Embryonic facial prominence (tissue), 1 donor: ENCODE measurements at regions not wholly inside any gene's neighbourhood (a gene's known extent, or its start where the extent isn't known, plus 50 kb on each side); places are given as distances from the start of the nearest gene placed in this dataset.
A peak's percentile ranks its signal among the peaks of the same experiment; 100 is the strongest.
"Not testable (repeated sequence)": the region's sequence is repeated elsewhere in the genome, so short reads cannot be mapped to it uniquely, and the experiment has no call there.

Experiments used
- DNase-seq: peaks from one replicate; pipeline ENCODE4 v3.0.0-alpha.2; 2016; ENCODE audit errors: extremely low spot score

DNA sequence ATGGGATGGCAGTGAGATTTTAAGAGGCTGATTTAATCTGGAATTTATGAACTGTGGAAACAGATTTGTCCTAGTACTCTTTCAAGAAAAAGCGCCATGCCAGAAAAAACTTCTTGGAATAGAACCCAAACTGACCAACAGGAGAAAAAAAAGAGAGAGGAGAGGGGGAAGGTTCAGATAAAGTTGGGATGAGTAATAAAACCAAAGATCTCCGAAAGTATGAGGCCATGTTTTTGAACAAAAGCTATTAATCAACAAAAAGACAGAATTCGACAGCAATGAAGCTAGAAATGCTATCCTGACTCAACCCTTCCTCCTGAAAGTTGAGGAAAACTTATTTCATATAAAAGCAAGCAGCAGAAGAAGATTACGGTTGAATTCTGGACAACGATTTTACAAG lies 135.5 kb downstream of the CEMIP2 start:
- DNase-seq, result no peak

DNA sequence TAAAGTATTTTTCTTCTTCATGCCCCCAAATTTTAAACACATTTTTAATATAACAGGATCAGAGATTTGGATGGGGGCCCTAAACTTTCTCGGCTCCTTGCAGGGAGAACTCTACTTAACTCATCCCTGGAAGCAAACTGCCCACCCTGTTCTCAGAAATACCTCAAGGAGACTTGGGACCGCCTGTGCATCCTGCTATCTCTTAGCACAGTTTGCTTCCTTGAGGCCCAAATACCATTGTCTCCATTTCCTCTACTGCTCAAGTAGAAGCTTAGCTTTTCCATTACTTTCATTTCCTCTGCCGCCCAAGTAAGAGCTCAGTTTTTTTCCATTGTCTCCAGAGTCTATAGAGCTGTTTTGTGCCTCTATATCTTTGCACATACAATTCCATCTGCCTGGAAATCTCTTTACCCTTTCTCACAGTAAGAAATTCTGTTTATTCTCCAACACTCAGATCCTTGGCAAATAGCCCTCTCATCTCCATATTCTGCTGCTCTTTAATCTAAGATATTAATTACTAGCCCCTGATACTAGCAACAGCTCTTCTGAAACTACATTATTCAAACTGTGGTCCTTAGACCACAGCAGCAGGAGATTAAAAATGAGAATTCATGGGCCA lies 137.8 kb downstream of the CEMIP2 start:
- DNase-seq, result no peak

DNA sequence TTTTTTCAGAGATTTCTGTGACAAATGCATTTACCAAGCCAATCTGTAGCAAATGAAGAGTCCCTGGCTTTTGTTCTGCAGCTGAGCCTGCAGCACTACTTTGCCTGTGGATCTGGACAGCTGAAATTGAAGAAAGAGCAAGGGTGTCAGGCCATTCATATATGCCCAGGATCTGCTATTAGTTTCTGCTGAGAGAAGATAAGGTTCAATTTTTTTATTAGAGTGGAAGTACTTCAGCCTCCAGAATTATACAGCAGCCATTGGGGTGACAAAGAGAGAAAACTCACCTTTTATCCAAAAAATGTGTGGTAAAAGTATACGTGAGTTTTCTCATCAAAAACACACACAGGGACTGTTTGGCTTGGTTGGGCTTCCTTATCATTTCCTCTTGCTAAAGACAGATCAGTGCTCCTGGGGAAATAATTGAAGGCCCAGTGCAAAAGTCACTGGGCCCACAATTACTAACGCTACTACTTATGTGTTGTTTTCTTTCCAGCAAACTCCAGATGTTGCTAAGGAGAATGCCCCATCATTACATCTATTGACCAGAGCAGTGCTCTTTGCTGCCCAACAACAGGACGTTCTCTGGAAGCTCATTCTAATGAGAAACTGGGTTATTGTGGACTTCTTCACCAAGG lies 138.6 kb downstream of the CEMIP2 start:
- DNase-seq, result no peak

DNA sequence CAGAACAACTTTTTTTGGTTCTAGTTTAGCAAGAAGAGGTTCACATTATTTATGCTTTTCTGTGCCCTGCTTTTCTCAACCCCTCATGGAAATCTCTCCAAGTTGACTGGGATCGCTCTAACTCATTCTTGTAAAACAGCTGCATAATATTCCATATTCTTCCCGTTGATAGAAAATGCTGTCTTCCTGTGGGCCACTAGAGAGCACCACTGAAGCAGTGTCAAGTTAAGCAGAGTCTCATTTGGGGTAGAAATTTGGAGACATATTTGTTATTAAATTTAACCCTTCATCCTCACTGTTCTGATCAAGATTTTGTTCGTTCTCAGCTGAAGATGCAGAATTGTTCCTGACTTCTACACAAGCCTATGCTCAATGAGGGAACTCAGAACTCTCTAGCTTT lies 140.1 kb downstream of the CEMIP2 start:
- no peak for DNase-seq

DNA sequence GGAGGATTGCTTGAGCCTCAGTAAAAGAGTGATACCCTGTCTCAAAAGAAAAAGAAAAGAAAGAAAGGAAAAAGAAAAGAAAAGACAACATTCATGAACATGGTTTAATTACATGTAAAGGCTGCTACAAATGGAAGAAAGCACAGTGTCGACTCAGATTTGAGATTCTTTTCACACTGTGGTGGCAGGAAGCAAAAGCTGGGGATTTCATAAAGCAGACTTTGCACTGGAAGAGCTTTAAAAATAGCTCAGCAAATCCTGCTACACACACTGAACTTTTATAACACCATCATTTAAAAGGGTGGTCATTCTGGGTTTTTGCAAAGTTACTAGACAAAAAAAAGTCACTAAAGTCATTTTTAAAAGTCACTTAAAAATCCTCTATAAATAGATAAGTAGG lies 140.8 kb downstream of the CEMIP2 start:
- DNase-seq, result no peak

DNA sequence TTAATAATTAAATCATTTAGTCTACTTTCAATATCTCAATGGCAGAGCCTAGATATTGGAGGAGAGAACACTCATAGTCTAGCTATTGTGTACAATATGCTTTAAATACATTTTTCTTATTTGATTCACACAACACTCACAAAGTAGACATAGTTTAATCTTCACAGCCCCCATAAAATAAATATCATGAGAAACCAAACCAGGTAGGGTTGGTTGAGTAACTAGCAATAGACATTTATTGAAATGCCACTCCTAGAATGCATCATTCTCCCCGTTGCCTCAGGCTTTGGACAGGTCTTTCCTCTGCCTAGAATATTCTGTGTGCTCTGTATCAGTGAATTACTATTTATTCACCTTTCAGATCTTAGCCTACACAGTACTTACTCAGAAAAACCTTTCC lies 141.9 kb downstream of the CEMIP2 start:
- DNase-seq, result no peak

DNA sequence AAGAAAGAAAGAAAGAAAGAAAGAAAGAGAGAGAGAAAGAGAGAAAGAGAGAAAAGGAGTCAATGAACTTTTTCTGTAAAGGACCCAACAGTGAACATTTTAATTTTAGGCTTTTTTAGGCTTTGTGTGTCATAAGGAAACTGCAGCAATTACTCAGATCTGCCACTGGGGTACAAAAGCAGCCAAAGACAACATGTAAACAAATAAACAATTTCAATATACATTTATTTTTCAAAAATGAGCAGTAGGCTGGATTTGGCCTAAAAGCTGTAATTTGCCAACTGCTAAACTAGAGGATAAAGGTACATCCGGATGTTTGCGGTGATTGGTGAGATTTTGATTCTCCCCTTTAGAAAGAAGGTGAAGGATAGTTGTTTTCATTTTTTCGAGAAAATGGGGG lies 143.6 kb downstream of the CEMIP2 start:
- DNase-seq, result no peak

DNA sequence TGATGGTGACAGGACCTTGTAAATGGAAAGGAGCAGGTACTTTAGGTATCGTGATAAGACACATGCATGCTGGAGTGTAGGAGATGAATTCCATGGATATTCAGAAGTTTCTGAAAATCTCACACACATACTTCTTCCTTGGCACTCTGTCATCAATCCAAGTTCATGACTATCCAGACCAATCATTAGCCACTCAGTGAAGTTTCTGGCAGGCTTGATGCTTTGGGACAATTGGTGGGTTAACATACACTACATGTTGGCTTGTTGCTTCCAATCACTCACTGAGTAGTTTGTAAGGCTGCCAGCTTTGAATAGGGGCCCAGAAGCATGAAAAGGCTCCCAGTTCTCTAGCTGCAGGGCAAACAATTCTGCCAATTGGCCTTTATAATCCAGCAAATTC lies 147.6 kb downstream of the CEMIP2 start:
- no peak for DNase-seq

DNA sequence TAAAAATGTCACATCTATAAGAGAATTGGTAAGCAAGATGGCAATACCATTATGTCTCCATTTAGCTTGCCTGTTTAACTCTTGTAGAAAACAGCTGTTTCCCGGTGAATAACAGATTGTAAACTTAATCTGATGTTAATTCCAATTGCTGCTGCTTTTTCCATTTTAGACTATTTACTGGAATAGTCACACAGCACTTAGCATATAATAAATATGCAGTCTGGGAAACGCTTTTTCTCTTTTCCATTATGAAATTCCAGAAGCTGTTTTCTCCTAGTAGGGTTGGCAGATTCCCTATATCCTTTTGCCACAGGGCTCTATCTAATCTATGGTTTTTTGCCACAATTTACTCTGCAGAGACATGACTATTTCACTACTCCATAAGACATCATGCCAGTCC lies 148.0 kb downstream of the CEMIP2 start:
- DNase-seq, result no peak

DNA sequence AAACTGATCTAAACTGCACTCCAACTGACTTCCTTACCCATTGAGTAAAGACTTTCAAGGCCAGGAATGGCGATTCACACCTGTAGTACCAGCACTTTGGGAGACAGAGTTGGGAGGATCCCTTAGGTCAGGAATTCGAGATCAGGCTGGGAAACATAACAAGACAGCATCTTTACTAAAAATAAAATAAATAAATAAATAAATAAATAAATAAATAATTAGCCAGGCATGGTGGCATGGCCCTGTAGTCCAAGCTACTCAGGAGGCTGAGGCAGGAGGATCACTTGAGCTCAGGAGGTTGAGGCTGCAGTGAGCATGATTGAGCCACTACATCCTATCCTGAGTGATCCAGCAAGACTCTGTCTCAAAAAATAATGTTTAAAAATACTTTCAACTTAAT lies 148.4 kb downstream of the CEMIP2 start:
- DNase-seq, result no peak

DNA sequence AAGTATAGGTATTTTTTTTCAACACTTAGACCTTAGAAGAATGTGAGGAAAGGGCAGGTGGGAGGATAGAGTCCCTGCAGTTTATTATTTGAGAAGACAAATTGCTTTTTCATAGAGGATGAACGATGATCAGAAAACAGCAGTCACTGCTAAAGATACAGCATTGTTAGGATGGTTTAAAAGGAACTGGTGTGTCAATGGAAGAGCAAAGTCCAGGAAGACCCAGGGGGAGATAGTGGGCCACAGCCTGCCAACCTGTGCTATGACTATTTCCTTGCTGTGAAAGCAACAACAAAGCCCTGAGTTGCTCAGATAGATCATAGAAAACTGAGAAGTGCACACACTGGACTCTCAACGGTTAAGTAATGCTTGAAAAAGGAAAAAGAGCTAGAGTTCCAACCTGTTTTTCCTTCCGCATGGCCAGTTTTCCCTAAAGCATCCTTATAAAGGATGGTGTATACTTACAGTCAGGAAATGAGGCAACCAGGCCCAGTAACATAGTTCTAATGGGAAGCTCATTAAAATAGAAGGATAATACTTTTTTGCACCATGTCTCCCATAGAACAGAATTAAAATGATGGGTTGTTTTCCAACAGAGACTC lies 153.8 kb downstream of the CEMIP2 start:
- DNase-seq, result no peak

DNA sequence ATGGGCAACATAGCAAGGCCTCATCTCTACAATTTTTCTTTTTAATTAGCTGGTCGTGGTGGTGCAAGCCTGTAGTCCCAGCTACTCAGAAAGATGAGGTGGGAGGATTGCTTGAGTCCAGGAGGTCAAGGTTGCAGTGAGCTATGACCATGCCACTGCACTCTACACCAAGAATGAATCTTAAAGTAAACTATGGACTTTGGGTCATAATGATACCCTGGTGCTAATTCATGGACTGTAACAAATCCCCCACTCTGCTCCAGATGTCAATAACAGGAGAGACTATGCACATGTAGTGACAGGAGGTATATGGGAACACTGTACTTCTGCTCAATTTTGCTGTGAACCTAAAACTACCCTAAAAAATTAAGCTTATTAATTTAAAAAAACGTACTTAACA lies 155.4 kb downstream of the CEMIP2 start:
- DNase-seq, result no peak

DNA sequence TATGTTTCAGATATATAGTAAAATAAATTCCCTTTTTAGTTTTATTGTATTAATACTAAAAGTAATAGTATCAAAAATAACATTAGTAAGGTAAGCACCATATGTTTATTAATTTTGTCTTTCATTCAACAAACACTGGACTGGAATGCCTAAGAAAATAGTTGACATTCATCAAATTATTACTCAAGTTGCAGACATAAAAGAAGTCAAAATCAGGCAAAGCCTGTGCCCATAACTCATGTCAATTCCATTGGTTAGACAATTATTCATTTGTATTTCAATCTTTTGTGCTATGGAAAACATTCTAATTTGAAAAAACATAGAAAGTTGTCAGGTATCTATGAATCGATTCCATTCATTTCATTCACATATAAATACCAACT lies 158.9 kb downstream of the CEMIP2 start:
- DNase-seq, result no peak

DNA sequence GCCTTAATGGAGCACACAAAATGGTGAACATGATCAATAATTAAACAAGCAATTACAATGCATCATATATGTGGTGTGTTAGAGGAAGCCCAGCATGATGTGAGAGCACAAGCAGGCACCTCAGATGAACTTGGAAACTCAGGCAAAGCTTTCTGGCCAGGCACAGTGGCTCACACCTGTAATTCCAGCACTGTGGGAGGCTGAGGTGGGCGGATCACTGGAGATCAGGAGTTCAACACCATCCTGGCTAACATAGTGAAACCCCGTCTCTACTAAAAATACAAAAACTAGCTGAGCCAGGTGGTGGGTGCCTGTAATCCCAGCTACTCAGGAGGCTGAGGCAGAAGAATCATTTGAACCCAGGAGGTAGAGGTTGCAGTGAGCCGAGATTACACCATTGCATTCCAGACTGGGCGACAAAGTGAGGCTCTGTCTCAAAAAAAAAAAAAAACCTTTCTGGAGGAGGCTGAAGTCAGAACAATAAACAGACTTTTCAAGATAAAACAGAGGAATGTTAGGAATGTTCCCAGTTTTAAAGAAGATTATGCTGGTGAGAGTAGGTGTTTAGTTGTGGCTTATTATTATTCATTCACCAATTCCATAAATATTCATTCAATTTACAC lies 159.4 kb downstream of the CEMIP2 start:
- no peak for DNase-seq

DNA sequence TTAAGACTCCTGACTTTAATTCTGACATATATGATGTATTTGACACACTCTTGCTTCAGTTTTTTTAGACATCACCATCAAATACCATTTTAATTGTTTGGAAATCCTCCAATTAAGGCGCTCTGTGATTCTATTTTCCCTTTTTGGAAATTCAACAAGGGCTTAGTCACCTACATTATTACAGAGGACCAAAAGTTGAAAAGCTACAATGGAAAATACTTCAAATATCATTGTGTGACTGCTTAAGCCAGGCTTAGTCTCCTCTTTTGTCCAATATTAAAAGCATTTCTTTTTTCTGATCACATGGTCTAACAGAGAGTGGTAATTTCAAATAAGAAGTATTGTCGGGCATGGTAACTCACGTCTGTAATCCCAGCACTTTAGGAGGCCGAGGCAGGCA lies 160.3 kb downstream of the CEMIP2 start:
- no peak for DNase-seq

DNA sequence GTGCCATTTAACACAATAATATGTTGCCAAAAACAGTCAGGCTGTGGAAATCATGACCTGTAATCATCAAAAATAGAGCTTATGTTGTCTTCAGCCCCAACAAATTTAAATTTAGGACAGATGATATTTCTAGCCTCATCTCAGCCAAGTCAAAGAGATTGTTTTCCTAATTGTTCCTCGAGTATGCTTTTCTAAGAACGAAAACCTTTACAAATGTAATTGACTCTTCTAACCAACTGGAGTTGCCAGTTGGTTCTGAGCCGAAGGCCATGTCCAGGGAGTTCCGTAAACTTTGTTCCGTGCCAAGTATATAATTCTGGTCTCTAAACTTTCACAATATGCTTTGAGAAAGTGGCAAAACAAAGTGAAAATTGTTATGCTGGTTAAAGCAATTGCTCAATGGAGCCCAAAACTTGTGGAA lies 160.8 kb downstream of the CEMIP2 start:
- no peak for DNase-seq

DNA sequence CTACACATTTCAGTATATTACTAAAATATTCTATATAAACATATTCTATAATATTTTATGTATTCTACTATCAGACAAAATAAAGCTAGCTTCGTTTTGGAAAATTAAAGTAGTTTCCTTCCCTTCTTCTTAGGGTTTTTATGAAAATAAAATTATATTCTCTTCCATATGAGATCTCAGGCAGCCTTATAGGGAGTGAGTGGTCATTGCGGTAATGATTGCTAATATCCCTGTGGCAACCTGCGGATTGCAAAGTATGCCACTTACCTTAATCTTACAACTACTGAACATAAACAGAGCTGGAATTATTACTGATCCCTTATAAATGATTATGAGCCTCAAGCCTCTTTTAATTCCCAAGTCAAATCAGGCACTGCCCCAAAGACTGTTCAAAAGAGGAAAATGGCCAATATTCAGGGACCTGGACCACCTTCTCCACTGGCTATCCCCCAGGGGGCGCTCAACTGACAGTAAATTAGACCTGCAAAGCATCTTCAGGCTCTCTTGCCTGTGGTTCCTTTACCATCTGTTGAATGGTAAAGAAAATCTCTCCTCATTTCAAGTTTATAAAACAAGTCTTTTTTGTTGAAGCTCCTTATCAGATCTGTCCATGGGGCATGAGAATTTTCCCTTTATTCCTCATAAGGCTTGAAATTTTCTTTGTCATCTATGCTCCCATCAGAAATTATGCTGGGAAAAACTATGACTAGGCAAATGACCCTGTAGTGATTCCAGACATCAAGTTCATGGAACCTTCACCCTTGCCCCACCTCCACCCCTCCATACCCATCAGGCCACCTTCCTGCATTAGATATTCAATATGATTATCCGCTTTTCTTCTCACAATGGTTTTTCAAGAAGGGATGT lies 163.9 kb downstream of the CEMIP2 start:
- DNase-seq, result peak; percentile 17

DNA sequence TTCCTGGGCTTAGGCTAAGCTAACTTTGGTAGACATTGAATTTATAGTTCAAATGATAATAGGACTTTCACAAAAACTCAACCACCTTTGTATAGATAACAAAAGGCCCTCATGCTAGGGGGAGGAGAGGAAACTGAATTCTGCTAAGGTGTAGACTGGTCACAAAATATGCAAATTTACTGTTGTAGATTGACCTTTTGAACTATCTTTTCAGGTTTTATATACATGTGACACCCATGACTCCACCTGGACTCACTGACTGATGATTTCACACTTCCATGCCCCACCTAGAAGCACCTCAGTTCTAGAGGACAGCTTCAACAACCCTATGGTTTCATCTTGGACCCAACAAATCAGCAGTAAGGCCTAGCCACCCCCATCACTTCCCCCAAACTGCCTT lies 165.7 kb downstream of the CEMIP2 start:
- DNase-seq, result no peak

DNA sequence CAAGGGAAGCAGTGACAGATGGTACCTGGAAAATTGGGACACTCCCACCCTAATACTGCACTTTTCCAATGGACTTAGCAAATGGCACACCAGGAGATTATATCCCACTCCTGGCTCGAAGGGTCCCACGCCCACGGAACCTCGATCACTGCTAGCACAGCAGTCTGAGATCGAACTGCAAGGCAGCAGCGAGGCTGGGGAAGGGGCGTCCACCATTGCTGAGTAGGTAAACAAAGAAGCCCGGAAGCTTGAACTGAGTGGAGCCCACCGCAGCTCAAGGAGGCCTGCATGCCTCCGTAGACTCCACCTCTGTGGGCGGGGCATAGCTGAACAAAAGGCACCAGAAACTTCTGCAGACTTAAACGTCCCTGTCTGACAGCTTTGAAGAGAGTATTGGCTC lies 172.6 kb downstream of the CEMIP2 start:
- not testable (repeated sequence) for DNase-seq

DNA sequence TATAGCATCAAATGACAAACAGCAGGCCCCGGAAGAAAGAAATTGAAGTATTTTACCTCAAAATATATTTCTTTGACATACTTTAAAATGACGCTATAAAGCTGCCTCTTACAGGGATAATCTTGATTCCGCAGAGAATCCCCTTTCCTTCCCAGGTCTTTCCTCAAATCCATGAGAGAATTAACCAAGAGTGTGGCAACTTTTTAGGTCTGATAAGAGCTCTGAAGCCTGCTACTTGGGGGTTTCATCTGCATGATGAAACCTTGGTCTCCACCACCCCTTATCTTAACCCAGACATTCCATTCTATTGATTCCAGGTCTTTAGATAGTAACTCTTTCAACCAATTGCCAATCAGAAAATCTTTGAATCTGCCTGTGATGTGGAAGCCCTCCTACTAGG lies 173.8 kb downstream of the CEMIP2 start:
- no peak for DNase-seq

DNA sequence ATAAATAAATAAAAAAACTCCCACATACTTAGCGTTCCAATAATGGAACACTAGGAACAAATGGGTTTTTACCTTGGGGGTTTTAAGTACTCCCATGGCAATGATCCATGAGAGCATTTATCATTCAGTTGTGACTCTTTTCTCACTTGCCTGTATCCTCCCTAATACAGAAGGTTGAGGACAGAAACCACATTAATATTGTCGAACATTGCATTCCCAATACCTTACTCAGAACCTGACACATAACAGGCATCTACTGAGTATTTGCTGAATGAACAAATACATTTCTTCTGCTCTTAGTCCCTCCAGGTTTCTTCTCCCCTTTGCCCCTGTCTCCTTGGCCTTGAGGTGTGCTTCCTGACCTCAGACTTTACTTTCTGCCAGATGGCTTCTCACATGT lies 175.9 kb downstream of the CEMIP2 start:
- no peak for DNase-seq

DNA sequence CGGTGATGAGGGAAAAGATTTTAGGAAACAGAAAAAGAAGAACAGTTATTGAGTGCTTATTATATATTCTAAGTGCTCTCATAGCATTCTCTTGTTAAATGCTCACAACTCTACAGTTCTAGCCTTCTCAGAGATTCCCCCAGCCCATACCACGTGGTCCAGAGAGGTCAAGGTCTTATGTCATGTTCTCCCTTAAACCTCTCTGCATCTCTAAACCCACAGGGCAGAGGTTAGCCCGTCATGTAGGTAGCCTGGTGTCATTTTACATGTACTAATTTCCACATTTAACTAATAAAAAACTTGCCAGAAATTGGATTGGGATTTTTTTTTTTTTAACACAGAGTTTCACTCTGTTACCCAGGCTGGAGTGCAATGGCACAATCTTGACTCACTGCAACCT lies 178.0 kb downstream of the CEMIP2 start:
- DNase-seq, result no peak
